ENCODE measurements at regions not wholly inside any gene's neighbourhood (a gene's known extent, or its start where the extent isn't known, plus 50 kb on each side); places are given as distances from the start of the nearest gene placed in this dataset.

DNA sequence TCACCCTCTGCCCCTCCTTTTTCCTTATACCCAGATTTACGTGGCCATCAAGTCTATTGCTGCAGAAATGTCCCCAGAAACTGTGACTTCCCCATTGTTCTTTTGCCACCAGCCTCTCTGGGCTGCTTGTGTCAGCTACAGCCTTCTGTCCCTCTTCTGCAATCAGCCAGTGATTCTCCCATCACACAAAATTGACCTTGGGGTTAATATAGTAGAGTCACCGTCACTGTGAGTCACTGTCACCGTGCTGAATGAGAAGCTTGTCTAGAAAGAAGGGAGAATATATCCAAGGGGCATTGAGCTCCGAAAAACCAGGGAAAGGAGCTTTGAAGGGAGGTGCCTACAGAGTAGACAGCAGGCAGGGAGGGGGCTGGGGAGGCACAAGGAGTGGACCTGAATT, 290.5 kb downstream of the HAPSTR1 start:
- no peak for DNase-seq

GRCh38 chr16:9383281-9383680, 291.8 kb downstream of the HAPSTR1 start:
- DNase-seq = no peak

DNA sequence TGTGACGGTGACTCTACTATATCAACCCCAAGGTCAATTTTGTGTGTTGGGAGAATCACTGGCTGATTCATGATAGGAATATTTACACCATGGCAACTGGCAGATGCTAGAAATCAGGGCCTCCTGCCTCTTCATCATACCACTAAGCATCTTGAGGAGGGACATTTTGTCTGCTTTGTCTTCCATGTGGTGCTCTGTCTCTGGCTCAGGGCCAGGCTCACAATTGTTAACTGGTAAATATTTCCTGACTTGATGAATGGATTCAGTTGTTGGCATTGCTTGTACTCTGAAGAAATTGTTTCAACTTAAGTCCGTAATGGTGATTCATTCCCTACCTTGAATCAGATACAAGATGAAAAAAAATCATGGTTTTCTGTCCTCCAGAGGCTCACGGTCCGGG, 292.7 kb downstream of the HAPSTR1 start:
- no peak for DNase-seq

GRCh38 chr16:9389543-9390207, 298.2 kb downstream of the HAPSTR1 start:
- no peak for DNase-seq

GRCh38 chr16:9392956-9393355, 301.5 kb downstream of the HAPSTR1 start:
- DNase-seq = no peak

DNA sequence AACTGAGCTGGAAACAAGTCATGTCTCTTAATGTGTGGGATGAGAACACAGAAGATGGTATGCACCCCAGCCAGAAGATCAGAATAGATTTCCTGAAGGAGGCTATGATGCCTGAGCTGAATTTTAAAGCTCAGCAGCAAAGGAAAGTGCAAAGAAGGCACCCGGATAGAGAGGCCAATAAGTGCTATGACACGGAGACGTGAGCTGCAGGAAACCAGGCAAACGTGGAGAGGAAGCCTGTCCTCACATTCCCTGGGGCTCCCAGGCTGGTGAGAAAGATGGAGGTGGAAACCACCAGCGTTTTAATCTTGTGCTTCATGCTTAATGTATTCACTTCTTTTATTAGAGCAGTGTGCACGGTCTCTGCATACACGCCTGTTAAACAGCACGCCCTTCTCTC, 302.1 kb downstream of the HAPSTR1 start:
- DNase-seq = no peak

DNA sequence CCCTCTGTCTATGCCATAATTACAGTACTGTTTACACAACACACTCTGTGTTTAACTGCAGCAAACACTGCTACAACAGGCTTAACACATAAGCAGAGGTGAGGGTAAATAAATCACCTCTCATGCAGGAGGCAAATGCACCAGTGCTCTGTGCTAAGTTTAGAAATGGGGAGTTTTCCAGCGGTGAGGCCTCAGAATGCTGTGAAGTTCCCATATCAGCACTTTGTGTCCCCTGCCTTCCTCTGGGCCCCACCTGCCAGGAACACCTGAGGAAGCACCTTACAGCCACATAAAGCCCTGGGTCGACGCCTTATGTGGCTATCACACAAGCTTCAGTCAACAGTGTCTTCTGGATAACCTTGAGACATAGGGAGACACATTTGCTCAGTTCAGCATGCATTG, 304.5 kb downstream of the HAPSTR1 start:
- DNase-seq = no peak

DNA sequence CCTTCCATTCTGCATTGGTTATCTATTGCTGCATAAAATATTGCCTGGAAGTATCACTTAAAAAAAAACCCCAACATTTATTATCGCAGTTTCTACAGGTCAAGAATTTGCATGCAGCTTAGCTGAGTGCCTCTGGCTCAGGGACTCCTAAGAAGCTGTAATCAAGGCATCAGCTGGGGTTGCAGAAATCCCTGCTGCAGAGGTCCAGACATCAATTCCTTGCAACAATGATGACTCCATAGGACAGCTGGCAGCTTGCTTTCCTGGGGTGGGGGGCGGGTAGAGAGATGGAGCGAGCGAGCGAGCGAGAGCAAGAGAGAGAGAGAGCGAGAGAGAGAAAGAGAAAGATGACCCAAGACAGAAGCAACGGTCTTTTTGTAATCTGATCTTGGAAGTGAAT, 308.1 kb downstream of the HAPSTR1 start:
- DNase-seq = no peak

DNA sequence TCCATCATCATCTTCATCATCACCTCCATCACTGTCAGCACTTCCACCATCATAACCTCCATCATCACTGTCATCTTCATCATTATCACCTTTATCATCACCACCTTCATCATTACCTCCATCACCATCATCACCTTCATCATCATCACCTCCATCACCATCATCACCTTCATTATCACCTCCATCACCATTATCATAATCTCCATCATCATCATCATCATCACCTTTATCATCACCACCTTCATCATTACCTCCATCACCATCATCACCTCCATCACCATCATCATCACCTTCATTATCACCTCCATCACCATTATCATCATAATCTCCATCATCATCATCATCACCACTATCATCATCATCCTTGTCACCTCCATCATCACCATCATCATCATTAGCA, 309.7 kb downstream of the HAPSTR1 start:
- DNase-seq = no peak

GRCh38 chr16:9402293-9402860, 310.9 kb downstream of the HAPSTR1 start:
- DNase-seq = no peak

DNA sequence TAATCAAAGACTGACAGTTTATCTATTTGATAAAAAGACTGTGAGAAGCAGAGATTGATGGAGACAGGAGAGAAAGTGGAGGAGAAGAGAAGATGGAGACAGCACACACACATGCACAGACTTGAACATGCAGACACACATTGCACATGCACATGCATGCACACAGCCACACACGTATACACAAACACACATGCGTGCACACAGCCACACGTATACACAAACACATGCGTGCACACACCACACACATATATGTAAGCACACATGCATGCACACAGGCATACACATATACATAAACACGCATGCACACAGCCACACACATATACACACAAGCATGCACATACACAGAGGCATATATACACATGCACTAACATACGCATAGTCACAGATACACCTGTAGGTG, 313.4 kb downstream of the HAPSTR1 start:
- no peak for DNase-seq

GRCh38 chr16:9406038-9406712, 314.7 kb downstream of the HAPSTR1 start:
- DNase-seq = no peak

- DNase-seq = no peak
Measured at GRCh38 chr16:9407206-9407758, 315.8 kb downstream of the HAPSTR1 start.

DNA sequence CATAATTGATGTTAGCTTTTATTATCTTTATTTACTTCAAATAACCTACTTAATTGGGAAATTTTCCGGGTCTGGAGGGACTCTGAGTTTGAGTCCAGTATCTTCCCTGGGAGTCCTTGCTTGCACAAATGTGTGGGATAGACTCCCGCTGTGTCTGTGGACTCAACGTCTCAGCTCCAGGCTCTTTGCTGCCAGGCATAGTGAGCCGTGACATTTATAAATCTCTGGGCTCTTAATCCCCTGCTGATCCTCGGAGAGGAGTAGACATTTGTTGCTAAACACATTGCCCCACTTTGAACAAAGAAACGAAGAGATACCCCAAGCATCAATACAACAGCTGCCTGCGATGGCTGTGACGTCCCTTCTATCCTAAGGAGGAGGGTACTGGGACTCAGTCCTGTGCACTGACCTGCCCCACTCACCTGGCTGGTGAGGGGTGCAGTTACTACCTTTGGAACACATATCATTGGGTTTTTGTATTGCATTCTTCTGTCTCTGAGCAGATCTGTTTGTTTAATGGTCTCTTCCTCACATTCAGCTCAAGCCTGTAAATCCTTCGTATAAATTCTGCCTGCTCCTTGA, 316.9 kb downstream of the HAPSTR1 start:
- DNase-seq = no peak

DNA sequence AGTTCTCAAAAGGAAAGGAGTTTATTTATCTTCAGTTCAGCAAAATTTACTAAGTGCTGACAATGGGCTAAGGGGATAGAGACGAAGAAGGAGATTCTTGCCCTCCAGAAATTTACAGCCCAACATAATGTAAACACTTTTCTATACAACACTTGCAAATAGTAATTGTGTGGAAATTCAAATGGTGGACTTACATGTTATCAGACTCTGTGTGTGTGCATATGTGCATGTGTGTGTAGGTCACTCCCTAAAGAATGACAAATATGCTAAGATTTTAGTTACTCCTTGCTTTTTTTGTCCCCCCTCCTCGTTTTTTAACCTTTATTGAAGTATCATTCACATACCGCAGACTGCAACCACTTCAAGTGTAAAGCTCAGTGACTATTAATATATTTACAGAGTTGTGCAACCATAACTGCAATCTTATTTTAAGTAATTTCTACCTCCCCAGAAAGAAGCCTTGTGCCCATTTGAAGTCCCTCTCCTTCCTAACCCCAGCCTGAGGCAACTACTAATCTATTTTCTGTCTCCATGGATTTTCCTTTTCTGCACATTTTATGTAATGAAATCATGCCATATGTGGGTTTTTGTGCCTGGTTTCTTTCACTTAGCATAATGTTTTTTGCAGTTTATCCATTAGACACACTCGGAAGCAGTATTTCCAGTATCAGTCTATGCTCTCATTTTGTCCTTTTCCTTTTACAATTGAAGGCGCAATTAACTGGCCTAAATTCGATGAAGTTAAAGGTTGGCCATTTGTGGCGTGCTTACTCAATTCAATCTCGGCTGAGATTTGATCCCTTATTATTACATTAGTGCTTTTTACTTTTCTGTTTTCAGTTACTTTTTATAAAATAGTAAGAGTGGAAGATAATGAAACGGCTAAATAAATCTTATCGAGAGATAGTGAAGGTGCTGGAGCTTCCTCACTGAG, 318.4 kb downstream of the HAPSTR1 start:
- no peak for DNase-seq

- no peak for DNase-seq
Measured at GRCh38 chr16:9411426-9411825, 320.0 kb downstream of the HAPSTR1 start.

DNA sequence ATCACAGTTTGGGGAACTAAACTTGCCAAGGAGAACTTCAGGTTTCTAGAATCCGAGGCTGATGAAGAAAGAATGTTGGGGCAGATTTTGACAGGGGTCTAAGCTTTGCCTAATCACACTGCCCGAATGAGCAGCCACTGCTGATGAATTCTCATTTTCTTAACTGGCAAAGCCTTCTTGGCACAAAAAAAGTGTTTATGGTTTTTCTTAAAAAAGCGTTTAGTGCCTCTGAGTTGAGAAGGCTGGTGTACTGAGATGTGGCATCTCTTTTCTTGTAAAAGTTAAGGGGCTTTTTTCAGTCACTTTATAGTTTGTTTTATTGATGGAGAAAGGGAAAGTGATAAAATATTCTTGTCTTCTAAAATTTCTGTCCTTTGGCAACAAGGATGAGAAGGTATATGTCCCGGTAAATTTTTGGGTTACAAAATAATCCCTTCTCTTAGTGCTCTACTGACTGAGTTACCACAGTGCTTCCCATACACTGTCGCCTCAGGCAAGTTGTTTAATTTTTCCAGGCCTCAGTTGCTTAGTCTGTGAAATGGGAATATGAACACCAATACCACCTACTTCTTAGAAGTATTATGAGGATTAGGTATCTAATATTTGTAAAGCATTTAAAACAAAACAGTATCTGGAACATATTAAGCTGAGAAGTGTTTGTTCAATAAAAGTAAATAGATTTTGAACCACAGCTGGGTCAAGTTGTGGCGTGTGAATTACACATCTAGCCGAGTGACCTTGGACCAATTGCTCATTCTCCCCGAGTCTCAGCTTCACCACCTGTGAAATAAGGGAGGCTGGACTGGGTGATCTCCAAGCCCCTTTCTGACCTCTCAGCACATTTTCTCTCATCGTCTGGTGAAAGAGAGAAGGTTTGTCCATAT, 320.8 kb downstream of the HAPSTR1 start:
- no peak for DNase-seq

DNA sequence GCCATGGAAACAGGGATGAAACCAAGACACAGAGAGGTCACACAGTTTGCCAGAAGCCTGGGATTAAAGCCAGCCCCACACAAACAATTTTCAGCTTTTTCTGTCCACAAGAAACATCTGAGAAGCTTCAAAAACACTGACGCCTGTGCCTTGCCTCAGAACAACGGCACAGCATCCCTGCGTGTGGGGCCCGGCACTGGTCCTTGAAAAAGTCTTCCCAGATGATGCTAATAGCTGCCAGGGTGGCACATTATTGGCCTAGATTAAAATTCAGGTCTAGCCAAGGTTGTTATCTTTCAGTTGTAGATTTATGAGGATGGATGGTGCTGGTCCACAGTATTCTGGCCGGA, 321.4 kb downstream of the HAPSTR1 start:
- DNase-seq = no peak

DNA sequence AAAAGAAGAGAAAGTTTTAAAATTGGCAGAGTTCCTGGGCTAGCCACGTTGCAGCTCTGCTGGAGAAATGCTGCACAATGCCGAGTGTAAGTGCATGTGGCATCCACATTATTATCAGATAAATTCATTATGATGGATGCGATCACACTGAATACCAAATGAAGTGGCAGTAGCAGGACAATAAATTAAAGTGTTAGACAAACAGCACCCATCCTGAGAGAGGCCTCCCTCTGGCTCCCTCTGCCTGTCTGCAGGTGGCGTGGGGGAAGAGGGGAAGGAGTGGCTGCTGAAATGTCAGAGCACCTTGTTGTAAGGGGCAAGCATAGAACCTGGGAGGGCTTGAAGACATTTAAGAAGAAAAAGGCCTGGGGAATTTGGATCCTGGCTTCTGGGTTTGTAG, 324.1 kb downstream of the HAPSTR1 start:
- DNase-seq = no peak

DNA sequence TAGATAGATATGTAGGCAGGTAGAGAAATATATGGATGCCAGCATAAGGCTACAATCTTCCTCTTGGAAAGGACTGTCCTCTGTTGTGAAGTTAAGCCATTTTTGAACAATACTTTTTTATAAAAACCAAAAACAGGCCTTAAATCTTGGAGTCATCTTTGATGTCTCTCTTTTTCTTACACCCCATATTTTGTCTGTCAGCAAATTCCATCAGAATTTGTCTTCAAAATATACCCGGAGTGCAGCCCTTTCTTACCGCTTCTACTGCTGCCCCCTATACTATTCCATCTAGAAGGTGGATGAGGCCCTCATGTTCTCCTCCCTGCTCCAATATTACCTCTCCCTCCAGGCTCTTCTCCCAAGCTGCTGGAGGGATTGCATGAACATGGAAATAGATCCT, 326.5 kb downstream of the HAPSTR1 start:
- DNase-seq = no peak

- no peak for DNase-seq
Measured at GRCh38 chr16:9419161-9419560, 327.7 kb downstream of the HAPSTR1 start.
